HuH-7 (cell line): ENCODE measurements at regions not wholly inside any gene's neighbourhood (a gene's known extent, or its start where the extent isn't known, plus 50 kb on each side); places are given as distances from the start of the nearest gene placed in this dataset.
"Not testable (repeated sequence)": the region's sequence is repeated elsewhere in the genome, so short reads cannot be mapped to it uniquely, and the experiment has no call there.

Experiments
- DNase-seq: peaks from one replicate; pipeline ENCODE4 v3.0.0; 2011; ENCODE audit warnings: low spot score

- DNase-seq: no peak
Measured at GRCh38 chr6:116982401-116982800, 105.4 kb downstream of the RFX6 start.

GRCh38 chr6:116983375-116983774, 106.3 kb downstream of the RFX6 start:
- DNase-seq: no peak

- no peak for DNase-seq
Measured at GRCh38 chr6:116986819-116987218, 109.8 kb downstream of the RFX6 start.

GRCh38 chr6:116990679-116991078, 113.6 kb downstream of the RFX6 start:
- no peak for DNase-seq

- DNase-seq: no peak
Measured at GRCh38 chr6:116992546-116992945, 115.5 kb downstream of the RFX6 start.

GRCh38 chr6:116994447-116994846, 117.4 kb downstream of the RFX6 start:
- no peak for DNase-seq

GRCh38 chr6:116996842-116997241, 119.8 kb downstream of the RFX6 start:
- no peak for DNase-seq

GRCh38 chr6:116997496-116997895, 120.5 kb downstream of the RFX6 start:
- DNase-seq: no peak

- no peak for DNase-seq
Measured at GRCh38 chr6:117007659-117008058, 130.6 kb downstream of the RFX6 start.

GRCh38 chr6:117008618-117009017, 131.6 kb downstream of the RFX6 start:
- DNase-seq: no peak

- not testable (repeated sequence) for DNase-seq
Measured at GRCh38 chr6:117014641-117015473, 137.8 kb downstream of the RFX6 start.

- DNase-seq: not testable (repeated sequence)
Measured at GRCh38 chr6:117015474-117015804, 138.4 kb downstream of the RFX6 start.

GRCh38 chr6:117018771-117019170, 141.7 kb downstream of the RFX6 start:
- no peak for DNase-seq

- DNase-seq: no peak
Measured at GRCh38 chr6:117022774-117023173, 145.7 kb downstream of the RFX6 start.

GRCh38 chr6:117025310-117025709, 148.3 kb downstream of the RFX6 start:
- DNase-seq: no peak

- DNase-seq: no peak
Measured at GRCh38 chr6:117028256-117028655, 151.2 kb downstream of the RFX6 start.

GRCh38 chr6:117034547-117034946, 157.5 kb downstream of the RFX6 start:
- DNase-seq: no peak

- no peak for DNase-seq
Measured at GRCh38 chr6:117034971-117035370, 157.9 kb downstream of the RFX6 start.

- no peak for DNase-seq
Measured at GRCh38 chr6:117050301-117050700, 173.3 kb downstream of the RFX6 start.

GRCh38 chr6:117072134-117072533, 193.2 kb upstream of the VGLL2 start:
- DNase-seq: no peak

- DNase-seq: no peak
Measured at GRCh38 chr6:117072781-117073180, 192.6 kb upstream of the VGLL2 start.

GRCh38 chr6:117074672-117075071, 190.7 kb upstream of the VGLL2 start:
- no peak for DNase-seq

GRCh38 chr6:117075218-117075617, 190.1 kb upstream of the VGLL2 start:
- DNase-seq: no peak

- DNase-seq: no peak
Measured at GRCh38 chr6:117076076-117076475, 189.3 kb upstream of the VGLL2 start.
